HG03039 (cell line): ENCODE measurements at regions not wholly inside any gene's neighbourhood (a gene's known extent, or its start where the extent isn't known, plus 50 kb on each side); places are given as distances from the start of the nearest gene placed in this dataset.

ENCODE experiments used
- ATAC-seq: cut with Tn5 transposase; IDR thresholded peaks from one replicate; pipeline ENCODE4 v1.9.1; 2021; ENCODE audit warnings: mild to moderate bottlenecking, moderate library complexity; ENCODE audit not compliant: unreplicated experiment

DNA sequence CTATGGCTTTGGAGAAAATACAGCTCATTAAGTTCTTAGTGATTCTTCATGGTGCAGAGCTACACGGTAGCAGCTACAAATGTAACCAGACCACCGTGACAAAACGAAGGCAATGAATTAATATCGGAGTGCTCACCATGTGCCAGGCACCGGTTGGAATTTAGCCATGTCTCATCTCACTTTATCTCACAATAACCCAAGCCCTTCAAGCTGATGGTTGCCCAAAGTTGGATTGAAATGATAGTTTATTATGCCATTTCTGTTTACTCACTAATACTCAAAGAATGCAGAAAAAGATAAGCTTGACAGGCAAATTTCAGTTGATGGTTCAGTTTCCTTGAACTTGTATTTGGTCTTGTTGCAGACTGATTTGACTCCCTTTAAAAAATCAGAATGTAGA is 312.6 kb downstream of the SKIDA1 start:
- no peak for ATAC-seq

DNA sequence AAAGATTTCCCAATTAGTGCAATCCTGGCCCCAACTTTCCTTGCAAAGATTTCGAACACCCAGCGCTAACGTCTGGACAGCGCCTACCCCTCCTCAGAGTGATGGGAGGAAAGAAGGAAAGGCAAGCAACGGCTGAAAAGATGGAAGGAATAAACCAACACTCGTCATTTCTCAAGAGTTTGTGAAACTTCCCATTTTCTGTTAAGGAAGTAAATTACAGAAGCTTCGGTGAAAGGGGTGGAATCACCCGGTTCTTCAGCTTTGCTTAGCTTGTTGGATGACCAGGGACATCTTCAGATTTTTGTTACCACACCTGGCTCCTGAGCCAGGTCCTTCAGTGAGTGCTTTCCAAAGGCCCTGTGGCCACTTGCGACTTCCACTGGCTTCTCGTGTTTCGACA is 313.1 kb downstream of the SKIDA1 start:
- no peak for ATAC-seq

DNA sequence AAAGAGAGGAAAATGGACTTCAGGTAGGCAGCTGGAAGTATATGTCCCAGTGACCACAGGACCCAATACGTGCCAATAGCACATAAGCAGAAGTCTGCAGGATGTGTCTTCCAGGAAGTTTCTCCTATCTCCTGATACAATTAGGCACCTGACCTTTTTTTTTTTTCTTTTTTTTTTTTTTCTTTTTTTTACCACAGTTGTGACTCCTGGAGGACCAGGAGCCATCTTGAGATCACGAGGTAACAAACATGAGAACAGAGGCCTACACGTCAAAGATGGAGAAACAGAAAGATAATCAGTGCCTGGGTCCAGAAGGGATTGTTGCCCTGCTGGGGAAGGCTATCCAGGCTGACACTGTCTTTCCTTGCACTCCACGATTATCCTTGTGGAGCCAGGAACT is 312.4 kb upstream of the NEBL start:
- ATAC-seq: no peak

DNA sequence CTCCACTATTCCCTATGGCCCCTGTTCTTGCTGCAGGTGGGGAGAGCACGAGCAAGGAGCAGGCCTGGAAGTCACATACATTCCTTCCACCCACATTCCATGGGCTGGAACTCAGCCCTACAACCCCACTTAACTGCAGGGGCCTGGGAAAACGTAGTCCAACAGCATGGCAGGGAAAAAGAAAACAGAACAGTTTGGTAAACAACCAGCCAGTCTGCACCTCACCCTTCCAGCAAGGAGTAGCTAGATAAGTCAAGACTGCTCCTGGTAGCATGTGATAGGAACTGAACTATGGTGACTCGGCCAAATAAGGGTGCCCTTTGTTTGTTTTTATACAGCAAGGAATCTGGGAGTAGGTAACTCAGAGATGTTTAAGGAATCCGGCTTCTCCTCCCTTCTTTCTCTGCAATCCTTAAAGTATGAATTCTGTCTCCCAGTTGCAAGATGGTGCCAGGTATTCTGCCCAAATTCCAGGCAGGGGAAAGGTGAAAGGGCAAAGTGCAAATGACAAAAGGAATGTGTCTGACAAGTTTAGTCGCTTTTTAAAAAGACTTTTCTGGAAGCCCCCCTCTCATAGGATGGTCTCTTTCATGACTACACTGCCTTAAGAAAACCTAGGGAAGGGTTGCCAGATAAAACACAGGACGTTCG is 311.7 kb upstream of the NEBL start:
- ATAC-seq: no peak

DNA sequence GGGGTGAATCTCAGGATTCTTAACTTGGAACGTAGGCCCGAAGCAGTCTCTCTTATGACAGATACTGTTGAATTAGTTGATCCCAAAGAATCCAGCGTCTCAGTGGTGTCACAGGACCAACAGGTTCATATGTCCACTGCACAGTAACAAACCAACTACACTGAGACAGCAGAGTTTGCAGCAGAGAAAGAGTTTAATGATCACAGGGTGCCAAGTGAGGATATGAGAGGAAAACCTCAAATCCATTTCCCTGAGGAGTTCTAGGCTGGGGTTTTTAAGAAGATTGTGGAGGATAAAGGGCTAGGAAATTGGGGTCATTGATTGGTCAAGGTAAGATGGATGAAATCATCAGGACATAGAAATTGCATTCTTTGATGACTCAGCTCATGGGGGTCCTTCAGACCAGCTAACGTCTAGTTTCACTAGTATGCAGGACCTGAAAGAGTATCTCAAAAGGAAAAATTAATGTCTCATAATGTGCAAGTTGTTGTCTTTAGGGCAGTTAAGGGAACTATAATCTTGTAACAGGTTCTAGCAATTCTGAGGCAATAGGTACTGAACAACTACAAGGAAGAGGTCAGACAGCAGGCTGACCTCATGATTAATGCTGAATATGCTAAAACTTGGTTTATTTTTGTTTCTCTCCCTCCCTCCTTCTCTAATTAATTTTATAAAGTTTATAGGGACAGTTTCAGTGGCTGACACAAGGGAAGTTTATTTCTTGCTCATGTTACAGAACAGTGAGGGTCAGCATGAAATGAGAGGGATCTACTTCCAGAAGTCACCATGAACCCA is 310.9 kb upstream of the NEBL start:
- ATAC-seq: no peak

DNA sequence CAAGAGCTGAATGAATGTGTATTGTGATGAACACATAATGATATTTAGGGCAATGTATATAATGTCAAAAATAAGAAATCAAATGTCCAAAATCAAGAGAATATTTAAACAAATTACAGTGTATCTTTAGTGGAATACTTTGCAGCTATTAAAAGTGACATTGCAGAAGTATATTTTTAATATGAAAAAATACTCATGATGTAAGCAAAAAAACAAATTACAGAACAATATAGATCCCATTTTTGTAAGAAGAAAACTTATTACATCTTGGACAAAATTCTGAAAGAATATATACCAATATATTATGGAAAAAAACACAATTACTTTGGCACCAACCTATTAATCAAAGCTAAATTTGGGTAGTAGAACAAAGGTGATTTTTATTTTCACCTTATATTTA is 308.2 kb upstream of the NEBL start:
- no peak for ATAC-seq

DNA sequence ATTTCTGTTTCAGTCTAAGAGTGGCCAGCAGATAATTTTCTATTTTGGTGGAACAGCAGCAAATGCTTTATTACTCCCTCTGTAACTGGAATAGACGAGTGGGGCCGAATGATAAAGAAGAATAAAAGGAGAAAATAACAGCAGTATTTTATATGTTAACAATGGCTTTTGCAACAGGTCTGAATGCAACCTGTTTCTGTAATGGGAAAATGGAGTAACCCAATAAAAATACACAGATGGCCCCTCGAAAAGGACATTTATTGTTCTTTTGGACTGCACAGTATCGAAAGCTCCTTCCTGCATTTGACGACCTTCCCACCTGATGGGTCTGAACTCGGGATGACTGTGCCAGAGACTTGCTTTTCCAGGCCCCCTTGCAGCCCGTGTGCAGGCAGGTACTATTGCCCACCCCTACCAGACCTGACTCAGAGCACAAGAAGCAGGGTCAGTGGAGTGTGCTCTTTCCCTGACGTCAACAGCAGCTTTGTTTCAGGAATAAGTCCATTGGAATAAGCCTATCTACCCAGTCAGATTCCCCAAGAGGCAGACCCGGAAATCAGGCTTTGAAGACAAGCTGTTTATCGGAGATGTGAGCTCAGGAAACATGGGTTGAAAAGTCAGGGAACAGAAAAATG is 306.5 kb upstream of the NEBL start:
- no peak for ATAC-seq

DNA sequence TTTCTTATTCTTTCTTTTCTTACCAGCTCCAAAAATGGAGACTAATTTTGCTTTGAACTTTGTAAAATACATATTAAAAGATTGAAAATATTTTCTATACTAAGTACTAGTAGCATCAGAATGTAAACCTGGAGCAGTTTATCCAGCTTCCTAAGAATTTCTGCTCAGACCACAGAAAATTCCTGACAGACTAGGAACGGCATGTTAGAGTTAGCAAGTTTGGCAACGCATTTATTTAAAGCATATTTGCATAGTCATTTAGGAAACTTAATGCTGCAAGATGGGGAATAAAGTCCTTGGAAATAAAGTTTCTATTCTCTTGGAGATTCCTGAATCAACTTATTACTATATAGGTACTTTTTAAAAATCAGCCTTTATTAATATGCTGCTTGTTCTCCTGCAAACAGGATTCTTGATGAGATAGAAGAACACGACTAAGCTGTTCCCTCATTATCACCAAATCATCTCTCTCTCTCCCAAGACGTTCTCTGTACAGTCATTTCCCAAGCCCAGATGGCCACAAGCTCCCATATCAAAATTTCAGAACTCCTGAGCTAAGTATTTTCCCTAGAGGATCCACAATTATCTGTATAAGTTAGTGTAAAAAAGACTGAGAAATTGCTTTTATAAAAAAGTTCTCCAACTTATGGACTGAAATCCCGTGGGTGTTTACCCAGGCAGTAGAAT is 305.8 kb upstream of the NEBL start:
- ATAC-seq: no peak

DNA sequence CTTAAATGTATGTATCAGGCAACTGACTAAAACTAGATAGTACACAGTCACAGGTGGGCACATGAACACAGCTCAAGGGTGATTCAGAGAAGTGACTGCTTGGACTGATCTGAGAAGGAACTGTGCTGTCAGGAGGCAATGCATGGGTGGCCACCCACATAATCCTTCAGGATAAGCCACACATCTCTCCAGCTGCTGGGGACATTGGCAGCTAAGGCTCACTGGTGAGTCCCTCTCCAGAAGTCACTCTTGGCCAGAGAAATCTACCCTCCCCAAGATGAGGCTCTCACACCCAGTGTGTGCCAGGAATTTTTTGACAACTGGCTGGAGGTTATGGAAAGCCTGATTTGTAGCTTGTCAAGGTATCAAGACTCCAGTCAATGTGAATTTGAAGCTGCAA is 302.4 kb upstream of the NEBL start:
- ATAC-seq: no peak

DNA sequence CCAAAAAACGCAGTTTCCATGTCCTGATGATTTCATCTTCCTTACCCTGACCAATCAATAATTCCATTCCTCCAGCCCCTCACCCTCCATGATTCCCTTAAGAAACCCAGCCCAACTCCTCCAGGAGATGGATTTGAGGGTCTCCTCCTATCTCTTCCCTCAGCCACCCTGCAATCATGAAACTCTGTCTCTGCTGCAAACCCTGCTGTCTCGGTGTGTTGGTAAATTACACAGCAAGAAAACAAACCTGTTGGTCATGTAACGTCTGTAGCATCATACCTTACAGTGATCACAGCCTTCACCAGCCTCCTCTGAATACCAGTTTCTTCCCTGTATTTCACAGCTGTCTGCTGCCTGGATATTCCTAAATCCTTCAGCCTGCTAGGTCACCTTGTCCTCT is 300.7 kb upstream of the NEBL start:
- no peak for ATAC-seq

DNA sequence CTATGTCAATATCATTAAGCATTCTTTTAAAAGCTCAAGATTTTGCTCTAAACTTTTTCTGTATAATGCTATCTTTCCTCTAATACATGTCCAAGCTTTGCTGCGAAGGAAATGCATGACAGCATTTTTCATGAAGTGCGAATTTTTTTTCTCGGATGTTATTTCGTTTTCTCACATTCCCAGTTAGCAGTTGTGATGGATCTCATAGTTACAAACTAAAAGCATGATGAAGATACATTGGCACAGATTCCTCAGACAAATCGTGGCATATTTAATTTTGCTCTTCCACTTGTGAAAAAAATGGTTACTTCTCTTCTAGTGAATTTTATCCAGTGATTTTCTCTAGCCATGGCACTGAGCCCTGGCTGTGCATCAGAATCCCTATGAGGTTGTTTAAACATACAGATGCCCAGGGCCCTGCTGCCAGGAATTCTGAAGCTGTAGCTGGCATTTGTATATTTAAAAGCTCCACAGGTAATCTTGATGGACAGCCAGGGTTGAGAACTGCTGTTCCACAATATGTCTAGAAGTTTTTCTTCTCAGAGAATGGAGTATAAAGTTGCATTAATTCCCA is 299.8 kb upstream of the NEBL start:
- no peak for ATAC-seq

DNA sequence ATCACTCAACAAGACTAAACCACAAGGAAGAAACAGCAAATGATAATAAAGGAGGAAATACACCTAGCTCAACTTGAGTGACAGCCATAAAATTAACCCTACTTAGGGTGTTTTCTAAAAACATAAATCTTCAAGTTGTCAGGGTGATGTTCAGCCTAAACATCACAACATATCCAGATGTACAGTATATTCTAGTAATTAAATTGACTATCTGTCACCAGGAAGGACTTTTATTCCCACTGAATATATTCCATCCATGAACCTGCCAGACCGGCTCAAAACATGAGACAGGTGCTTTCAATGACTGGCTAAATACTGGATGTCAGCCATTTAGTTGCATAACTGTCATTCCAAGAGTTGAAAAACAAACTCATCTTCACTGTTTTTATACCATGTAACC is 298.1 kb upstream of the NEBL start:
- no peak for ATAC-seq

DNA sequence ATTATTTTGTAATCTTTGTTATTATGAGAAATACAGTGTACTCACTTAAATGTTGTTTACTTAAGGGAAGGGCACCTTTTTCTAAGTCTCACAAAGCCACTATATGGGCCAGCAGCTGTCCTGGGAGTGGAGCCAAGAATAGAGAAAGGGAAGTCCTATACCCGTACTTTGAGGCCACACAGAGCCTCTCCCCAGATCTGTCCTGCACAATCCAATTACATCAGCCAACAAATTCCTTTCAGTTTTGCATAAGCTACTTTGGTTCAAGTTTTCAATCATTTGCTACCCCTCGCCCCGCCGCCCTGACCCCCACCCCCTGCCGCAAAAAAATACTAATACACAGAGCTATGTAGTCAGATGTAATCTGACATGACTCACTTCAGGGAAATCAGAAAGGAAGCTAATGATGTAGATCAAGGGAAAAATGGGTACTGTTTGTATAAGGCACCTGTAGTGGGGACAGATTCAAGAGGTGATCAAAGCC is 297.4 kb upstream of the NEBL start:
- no peak for ATAC-seq

DNA sequence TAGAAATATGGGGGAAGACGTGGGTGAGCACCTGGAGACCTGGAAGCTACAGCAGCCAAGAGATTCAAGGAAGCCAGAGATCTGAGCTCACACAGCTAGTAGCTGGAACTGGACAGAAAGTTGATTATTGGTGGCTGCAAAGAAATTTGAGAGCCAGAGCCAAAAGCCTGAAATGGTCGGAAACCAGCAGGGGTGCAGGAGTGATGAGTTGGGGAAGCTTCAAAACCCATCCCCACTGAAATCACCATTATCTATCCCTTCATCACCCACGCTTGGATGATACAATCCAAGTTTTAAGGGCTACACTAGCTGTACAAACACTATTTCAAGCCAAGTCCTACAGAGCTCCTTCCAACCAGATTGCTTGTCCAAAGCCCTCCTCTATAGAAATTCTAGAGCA is 296.1 kb upstream of the NEBL start:
- no peak for ATAC-seq

DNA sequence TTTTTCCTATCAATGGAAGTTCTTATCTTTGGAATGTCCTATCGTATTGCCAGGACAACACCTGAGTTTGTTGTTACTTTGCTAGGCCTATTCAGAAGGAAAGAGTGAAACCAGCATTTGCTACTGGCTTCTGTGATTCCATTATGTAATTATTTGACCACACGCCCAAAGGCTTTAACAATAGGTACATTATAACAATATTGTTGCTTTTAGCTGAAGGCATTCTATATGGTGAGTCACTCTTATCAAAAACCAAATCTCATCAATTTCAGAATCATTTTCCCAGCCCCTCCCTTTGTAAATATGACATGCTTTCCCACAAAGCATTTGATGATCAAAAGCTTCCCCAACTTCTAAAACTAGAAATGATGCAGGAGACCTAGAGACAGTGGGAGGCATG is 294.4 kb upstream of the NEBL start:
- no peak for ATAC-seq

DNA sequence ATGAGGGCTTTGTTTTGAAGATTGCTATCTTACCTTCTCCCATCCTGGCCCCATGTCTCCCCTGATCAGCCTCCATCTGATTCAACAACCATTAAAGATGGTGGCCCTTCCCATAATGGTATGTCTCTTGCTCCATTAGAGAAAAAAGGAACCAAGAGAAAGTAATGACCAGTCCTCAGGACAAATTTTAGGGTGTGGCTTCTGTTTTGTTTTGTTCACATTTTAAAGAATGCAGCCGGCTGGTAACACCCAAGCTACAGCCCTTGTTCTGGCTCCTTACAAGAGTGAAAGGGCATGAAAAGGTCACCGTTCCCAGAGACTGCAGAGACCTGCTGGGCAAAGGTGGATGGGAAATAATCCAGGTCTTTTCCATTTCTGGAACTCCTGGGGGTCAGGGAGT is 287.9 kb upstream of the NEBL start:
- no peak for ATAC-seq

DNA sequence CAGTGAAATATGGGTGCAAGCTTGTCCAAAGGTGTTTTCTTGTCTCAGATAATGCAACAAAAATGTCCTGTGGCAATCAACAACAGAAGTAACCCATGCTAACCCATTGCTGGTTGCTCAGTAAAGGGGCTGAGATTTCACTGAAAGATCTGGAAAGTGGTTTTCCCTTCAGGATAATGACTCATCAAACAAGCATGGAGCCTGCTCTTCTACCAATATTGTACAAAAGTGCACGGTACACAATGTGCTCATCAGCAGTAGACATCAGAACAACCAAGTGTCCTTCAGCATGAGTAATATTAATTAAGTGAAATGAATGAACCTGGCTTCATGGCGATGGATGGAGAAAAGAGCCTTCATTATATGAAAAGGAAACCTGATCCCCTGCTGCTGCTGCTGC is 287.1 kb upstream of the NEBL start:
- no peak for ATAC-seq

DNA sequence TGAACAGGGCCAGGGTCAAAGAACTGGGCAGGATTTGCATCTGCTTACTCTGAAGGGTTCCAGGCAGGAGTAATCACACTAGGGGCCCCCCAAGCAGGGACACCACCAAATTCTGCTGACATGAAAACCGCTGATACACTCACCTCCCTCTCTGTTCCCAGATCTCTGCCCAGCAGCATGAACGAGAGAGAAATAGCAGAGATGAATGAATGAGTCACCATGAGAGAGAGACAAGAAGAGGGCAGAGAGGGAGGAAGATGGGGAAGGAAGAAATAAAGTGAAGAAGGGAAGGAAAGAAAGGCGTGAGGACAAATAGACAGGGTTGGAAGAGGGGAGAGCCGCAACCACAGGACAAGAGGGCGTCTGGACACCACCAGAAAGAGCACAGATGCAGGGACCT is 285.9 kb upstream of the NEBL start:
- no peak for ATAC-seq

DNA sequence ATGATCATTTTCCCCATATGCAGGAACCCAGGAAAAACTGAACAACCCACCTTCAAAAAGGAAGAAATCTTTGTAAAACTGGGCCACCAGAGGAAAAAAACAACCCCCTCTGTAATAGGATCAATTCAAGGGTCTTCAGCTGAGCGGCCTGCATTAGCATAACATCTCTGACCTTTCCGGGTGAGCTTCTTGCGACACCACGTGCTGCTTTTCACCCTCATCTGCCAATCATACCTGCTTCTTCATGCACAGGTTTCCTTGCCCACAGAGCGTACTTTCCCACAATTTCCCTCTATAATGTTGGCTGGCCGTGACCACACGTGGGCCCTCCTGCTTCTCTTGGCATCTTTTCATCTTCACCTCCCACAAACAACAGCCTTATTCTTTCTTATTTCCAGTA is 284.3 kb upstream of the NEBL start:
- no peak for ATAC-seq

DNA sequence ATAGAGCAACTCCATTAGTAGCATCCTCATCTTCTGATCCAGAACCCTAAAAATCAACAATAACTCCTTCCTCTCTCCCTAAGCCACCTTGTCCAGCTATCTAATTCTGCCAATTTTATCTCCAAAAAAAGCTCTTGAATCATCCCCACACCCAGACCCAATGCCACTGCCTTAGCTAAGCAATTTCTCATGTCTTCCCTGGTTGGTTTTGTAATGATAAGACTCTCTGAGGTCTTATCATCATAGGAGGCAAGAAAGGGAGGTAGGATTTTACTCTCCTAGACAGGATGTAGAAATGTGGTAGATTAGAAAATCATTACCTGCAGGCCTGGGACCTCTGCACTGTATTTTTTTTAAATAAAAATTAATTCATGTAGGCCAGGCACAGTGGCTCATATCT is 283.5 kb upstream of the NEBL start:
- no peak for ATAC-seq

DNA sequence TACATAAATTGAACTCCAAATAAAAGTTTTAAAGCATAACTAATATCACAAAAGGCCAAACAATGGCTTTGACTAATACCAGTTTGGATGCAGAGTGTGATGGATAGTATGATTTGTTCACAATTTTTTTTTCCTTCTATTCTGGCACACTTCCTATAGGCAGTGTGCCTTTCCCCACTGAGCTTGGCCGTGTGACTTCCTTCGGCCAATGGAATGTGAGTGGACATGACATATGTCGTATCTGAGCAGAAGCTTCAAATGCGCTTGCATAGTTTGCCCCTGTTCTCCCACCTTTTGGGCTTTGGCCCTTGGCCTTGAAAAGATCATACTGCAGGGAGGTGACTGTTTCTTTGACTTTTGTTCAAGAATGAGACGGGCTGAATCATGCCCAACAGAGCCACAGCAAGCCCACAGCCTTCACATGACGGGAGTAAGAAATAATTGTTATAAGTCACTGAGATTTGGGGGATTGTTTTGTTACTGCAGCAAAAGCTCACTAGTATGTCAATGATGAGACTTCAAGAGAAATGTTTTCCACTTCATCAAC is 279.9 kb upstream of the NEBL start:
- no peak for ATAC-seq
